Activated CD4-positive, alpha-beta T cell treated with anti-CD3 and anti-CD28 coated beads, Interleukin-2, Interleukin-6, amounts not matched to agents 100 ng/mL and 50 ng/mL, durations not matched to agents 16 hours and 8 hours (primary cell): ENCODE measurements at regions not wholly inside any gene's neighbourhood (a gene's known extent, or its start where the extent isn't known, plus 50 kb on each side); places are given as distances from the start of the nearest gene placed in this dataset.

Experiments used
- DNase-seq: peaks from one replicate; pipeline ENCODE4 v3.0.0-alpha.2; 2020

DNA sequence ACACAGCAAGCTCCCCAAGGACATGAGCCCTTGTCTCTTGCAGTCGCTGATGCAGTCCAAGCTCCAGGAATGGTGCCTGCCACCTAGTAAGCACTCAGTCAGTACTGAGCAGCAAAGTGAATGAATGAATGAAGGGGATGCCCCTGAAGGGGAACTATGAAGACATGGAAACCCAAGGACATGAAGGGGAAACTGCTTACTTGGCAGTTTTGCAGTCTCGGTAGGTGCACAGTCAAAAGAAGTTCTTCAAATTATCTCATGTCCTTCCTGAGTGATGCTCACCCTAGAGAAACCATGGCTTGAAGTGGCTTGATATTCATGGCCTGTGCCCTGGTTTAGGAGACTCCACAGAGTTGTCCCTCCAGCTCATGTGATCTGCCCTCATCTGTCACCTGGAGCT, 102.1 kb upstream of the DLX2 start:
- no peak for DNase-seq

DNA sequence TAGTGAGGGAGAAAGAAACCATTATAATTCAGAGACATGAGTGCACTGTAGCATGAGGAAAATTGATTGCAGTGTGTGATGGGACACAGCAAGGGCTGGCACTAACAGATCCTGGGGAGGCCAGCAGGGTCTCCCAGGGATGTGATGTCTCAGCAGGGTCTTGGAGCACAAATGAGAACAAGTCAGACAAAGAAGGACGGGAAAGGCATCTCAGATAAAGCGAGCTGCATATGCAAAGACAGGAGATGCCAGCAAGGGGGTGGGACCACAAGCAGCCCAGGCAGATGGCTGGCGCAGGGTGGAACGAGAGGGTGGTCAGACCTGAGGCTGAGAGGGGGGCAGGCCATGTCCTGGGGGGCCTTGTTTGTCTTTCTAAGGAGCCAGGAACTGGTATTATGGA, 102.6 kb upstream of the DLX2 start:
- DNase-seq = no peak

DNA sequence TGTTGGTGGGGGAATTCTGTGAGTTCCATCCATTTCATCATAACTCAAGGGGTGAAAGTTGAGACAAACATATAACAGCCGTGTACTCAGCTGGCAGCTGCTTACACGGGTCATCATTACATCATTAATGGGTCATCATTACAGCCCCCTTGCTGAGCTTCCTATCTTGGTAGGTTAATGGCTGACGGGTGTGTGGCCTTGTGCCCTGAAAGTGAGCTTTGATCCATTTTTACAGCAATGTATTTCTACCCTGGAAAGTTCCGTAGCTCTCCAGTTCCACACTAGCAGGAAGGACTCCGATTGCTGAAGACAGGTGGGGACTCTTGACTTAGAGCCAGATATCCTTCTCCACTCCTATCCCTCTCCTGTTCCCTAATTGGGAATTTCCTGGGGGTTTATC, 105.2 kb upstream of the DLX2 start:
- no peak for DNase-seq

DNA sequence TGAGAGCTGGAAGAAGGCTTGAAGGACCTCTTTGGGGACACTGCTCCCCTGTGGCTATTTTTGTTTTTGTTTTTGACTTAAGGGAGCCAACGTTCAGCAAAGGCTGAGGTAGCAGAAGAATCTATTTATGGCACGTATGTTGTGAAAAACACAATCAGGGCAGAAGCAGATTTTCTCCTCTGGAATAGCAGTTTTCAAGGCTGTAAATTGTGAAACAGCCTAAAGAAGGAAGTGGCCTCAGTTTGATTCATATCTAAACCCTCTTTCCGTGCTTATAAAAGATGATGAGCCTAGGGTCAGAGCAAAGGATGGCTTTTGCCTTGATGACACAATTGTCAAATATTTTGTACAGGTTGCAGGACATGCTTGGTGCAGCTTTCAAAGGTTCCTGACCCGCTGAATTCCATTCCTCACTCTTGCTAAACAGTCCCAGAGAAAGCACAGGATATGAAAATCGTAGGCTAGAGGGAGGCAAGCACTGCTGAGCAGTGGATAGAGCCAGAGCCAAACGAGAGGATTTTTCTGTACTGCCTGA, 106.2 kb upstream of the DLX2 start:
- DNase-seq = no peak

DNA sequence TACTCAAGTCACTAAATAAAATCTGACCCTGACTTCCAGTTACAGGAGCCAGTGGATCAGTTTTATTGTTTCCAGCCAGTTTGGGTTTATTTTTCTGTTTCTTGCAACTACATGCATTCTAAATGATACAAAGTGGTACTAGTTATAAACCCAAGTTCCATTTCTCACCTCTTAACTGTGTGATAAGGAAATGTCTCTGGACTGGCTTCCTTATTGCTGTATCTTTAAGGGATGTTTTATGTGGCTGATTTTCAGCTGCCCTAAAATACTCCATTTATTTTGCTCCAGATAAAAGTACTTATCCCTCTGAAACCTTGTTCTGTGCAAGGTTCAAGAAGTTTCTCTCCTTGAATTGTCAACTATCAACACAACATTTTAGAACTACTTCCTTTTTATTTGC, 107.9 kb upstream of the DLX2 start:
- DNase-seq = no peak

DNA sequence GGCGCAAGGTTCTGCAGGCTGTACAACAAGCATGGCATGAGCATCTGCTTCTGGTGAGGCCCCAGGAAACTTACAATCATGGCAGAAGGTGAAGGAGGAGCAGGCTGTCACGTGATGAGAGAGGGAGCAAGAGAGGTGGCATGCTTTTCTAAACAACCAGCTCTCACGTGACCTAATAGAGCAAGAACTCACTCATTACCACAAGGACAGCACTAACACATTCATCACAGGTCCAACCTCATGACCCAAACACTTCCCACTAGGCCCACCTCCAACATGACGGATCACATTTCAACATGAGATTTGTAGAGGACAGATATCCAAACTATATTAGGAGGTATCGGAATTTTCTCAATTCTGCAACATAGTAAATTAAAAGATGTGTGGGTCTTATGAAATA, 108.8 kb upstream of the DLX2 start:
- no peak for DNase-seq

DNA sequence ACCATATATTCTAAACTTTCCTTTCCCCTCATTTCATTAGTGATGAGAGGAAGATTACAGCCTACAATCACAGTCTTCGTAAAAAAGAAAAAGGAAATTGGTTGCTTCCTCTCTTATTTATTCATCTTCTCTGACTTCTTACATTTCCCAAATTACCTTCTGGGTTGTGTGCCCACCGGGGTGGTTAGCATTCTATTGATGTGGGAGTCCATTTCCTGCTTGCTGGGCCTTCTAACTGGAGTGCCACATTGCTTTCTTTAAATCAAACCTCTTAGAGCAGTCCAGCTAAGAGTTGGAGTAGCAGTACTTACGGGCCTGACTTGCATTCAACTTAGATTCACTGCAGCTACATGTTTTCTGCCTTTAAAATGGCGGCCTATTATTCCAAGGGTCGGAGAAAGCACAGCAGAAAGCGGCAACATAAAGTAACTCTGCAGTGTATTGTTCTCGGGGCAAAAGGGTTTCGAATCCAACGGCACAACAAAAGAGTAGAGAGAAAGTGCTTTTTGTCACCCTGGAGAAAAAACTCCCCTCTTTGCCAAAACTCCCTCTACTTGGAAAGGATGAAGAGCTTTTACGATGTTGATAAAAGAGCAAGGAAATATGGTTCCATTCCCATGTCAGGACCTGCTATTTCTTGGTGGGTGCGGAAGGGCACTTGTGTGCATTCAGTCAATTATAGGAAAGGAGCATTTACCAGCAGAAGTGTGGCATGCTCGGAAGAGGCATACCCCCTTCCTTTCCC, 110.6 kb upstream of the DLX2 start:
- DNase-seq = no peak

DNA sequence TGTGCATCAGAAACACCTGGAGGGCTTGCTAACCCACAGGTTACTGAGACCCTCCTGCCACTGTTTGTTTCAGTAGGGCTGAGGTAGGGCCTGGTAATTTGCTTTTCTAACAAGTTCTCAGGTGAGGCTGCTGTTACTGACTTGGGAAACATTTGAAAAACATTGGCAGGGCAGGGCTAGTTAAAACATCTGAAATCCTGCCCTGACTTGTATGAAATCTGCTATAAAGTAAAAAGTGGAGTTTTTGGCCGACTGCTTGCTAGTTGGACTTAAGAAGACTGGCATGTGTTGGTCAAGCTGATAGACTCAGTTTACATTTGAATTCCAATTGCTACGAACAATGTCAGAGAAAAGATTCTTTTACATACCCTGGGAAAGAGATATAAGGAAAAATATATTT, 111.6 kb upstream of the DLX2 start:
- no peak for DNase-seq

DNA sequence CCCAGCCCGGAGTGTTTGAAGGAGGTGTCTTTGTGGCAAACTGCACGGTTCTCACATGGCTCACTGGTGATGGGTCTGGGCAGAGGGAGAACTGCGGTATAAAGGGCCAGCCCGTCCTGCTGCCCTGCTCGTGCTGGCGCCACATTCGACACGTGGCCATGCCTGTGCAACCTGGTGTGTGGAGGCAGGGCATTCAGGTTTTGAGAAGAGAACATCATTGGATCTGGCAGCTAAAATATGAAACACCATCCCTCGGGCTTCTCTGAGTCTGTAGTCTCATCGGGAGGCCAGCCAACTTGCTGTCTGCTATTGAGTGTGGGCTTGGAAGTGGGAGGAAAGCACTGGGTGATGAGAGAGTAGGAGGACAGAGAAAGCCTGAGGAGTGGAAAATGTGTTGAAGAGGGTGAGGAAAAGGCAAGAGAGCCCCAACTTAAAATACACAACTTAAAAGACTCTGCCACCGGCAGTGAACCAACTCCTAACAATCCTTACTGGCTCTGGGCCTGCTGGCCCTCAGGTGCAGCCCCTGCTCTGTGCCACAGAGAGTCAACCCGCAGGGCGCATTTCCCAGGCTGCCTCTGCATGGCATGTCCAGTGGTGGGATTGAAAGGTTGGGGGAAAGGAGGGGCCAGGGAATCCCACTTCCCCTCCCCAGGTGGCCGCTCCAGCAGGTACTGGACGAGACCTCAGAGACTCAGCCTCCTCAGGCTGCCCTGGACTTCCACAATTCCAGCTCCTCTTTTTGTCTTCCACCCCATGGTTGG, 112.7 kb upstream of the DLX2 start:
- no peak for DNase-seq

DNA sequence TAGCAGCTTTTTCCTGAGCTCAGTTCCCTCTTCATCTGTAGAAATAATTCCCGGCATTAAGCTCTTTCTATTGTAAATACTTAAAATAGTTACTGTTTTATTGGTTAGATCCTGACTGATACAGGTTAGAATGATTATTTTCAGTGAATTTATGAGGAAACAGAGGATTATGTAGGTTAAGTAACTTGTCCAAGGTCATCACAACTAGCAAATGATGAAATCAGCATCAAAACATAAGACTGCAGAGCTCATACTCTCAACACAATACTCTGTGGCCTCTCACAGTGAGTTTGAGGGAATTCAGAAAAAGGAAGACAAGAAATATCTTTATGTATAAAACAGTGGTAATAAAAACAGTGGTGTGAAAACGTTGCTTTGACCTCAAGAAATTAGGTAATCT, 113.2 kb upstream of the DLX2 start:
- DNase-seq = no peak

DNA sequence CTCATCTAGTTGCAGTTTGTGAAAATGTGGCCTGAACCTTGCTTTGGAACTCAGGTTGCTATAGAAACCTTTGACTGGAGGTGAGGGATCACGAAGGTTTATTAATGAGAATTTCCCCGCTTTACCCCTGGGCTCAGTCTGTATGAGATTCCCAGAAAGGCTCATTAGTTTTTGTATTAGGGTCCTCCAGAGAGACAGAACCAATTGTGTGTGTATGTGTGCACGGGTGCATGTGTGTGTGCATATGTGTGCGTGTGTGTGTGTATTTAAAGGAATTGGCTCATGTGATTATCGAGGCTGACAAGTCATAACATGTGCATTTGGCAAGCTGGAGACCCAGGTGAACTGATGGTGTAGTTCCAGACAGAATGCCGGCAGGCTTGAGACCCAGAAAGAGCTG, 113.8 kb upstream of the DLX2 start:
- DNase-seq = no peak

DNA sequence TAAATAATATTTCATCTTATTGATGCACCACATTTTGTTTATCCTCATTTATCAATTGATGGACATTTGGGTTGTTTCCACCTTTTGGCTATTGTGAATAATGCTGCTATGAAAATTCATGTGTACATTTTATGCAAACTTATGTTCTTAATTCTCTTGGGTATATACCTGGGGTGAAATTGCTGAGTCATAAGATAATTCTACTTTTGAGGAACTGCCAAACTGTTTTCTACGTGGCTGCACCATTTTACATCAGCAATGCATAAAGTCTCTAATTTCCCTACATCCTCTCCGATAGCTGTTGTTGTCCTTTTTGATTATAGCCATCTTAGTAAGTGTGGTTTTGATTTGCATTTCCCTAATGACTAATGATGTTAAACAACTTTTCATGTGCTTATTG, 116.5 kb upstream of the DLX2 start:
- no peak for DNase-seq

DNA sequence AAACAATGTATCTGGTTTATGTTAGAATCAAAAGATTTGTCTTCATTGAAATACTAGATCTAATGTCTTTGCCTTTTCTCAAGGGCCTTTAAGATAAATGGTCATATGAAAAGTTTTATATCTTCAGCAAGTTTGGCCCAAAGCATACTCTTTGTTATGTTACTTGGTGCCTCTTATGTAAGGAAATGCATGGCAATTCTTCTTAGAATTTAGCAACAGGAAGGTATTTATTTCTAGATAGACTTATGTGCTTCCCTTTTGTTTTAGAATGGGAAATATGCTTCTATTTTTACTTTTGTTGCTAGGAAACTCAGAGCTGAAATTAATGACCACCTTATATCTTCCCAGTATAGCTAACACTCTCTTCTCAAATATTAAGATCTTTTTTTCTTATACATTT, 117.4 kb upstream of the DLX2 start:
- DNase-seq = no peak

DNA sequence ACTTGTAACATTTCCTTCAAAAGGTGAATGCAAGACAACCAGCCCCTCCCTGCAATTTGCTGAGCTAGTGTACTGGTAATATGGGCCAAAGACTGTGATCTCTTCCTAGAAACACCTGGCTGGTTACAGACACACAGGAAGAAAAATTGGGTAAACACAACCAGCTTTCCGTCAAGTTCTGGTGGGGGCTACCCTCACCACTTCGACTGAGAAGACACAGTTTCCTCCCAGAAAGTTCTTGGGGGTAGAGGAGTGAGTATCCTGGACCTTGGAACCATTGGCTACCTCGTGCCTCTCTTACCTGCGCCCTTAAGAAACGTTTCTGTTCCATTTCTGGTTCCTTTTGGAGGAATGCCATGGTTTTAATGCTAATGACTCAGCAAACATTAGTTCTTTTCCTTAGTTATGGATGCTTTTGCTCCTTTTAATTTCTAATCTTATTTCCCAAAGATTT, 120.9 kb upstream of the DLX2 start:
- DNase-seq = no peak

DNA sequence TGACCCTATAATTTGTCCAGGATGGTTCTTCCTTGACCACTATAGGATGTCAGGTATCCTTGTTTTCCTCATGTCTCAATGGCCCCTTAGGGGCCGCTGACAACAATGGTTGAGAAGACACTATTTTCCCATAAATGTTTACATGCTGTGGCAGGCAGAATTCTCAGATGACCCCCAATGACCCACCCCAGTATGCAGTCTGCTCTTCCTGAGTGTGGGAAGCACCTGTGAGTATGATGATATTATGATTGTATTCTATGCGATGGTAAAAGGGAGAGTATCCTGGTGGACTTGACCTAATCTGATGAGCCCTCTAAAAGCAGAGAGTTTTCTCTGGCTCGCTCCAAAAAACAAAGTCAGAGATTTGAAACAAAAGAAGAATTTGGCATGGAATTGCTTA, 123.1 kb upstream of the DLX2 start:
- DNase-seq = no peak

DNA sequence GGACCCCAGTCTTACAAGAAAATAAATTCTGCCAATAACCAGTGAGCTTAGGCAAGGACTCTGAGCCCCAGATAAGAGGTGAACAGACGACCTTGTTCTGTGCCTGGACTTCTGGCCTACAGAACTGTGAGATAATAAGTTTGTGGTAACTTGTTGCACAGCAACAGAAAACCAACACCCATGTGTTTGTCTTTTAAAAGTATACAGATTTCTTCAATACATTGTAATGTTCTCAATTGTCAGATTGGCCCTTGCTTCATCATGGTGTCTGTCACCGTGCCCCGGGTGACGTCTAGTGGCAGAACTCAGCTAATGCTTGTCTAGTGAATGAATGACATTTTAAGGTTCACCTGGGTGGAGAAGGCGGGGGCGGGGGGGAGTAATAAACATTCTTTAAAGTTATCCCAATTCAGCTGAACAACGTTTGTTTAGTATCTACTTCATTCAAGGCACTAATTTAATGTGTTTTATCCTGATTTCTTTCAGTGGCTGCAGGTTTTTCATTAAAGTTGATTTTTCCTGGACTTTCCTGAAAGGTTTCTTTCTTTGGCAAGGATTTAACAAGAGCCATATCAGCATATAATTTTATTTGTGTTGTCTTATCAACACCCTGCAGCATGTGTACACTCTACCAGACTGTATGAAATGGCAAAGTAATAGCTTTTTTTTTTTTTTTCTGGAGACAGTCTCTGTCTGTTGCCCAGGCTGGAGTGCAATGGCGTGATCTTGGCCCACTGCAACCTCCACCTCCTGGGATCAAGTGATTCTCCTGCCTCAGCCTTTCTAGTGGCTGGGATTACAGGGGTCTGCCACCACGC, 123.8 kb upstream of the DLX2 start:
- DNase-seq = no peak

DNA sequence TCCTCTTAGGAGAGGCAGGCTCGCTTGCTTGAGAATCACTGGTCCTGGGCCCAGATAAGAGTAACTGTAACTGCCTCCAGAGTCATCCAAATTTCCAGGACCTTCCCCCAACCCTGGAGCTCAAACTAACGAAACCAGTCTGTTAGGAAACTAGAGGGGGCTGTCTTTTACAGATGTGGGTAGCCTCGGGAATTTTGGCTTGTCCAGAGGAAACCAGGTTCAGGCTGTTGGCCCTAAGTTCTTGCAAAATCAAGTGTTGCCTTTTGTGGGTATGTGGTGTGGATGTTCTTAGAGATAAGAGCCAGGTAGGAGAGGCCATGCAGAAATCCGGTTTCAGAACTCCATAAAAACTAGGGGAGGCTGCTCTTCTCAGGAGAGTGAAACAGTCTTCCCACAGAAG, 125.0 kb upstream of the DLX2 start:
- DNase-seq = no peak

DNA sequence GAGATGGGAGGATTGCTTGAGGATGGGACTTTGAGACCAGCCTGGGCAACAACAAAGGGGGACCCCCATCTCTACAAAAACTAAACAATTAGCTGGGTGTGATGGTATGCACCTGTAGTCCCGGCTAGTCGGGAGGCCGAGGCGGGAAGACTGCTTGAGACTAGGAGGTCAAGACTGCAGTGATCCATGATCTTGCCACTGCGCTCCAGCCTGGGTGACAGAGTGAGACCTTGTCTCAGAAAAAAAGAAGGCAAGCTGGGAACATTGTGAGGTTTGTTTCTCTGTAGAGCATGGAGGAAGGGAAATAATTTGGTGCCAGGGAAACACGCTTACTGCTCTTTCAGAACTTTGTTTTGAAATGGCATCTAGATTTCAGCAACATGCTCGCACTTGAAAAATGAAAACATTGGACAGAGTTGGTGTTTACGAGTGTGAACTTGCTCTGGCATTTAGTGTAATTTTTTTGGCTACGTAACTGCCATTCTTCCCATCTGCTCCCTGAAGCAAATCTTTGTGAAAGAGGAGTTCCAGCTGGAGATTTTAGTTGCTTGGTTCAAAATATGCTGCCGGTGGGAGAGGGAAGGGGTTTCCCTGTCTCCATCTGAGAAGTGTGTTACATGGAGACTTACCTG, 125.6 kb upstream of the DLX2 start:
- no peak for DNase-seq

DNA sequence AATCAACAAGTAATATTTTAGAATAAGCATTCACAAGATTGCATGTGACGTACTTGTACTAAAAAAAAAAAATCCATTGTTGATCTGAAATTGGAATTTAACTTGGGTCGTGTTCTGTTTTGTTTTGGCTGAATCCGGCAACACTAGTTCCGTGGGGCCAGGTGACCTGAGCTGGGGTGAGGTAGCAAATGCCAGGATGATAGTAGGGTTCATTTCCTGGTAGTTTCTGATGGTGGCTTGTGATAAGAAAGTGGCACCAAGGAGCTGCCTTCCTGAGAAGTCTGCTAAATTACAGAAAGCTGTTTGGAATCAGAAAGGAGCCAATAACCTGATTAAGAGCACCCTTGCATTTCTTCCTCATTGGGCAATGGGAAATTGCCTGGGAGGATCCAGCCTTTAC, 126.4 kb upstream of the DLX2 start:
- DNase-seq = no peak

DNA sequence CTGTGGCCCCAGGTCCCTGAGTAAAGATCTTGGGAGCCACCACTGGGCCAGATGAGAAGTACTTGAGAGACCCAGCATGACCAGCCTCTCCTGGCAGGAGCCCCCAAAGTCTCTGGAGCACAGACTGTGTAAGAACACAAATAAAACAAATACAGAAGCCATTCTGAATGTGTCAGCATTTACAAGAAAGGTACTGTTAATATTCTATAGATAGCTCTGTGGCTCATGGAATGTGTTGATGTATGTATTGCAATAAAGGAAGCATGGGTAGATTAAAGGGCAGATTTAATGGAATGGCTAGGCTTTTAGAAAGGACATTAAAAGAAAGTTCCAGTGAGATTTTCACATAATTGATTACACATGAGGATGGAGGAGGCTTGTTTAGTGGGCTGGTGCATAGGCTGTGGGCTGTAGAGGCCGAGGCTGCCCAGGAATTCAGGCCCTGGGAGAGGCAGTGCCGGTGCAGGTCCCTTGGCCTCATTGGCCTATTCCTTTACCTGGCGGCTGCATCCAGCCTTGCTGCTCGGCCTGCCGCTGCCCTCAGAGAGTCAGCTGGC, 127.7 kb upstream of the DLX2 start:
- no peak for DNase-seq

DNA sequence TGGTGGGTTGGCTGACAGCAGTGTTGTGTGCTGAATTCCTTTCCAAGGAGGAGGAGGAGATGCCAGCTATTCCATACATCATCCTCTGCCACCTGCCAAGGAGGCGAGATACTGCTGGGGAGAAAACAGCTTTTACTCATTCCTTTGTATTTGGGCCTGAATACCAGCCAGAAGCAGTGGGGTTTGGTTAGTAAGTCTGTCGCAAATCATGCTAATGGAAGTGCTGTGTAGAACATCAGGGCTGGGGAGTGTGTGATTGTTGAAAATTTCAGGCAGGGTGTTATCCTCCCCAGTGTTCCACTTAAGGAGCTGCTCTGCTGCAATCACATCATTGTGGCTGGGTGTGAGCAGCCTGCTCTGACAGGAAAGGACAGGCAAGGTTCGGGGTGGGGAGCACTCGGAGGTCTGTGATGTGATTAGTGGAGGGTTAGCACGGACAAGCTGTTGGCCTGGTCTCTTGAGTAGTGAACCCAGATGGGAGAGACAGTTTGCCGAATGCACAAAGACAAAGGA, 128.2 kb upstream of the DLX2 start:
- no peak for DNase-seq

DNA sequence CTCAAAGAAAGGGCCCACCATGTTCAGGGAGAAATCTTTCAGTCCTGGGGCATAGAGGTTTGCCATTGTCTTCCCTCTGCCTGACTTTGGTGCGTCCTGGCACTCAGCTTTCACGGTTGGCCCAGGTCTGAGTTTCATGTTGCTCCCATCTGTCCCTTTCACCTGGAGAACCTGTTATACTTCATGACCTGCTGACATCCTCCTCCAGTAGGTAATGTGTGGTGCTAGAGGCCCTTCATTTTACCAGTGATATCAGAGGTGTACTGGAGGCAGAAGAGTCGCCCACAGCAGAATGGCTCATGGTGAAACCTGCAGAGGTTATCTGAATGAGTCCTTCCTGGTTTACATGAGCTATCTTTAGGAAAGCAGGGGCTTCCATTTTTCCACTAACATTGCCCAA, 128.8 kb upstream of the DLX2 start:
- no peak for DNase-seq
